ENCODE measurements at regions not wholly inside any gene's neighbourhood (a gene's known extent, or its start where the extent isn't known, plus 50 kb on each side); places are given as distances from the start of the nearest gene placed in this dataset.

DNA sequence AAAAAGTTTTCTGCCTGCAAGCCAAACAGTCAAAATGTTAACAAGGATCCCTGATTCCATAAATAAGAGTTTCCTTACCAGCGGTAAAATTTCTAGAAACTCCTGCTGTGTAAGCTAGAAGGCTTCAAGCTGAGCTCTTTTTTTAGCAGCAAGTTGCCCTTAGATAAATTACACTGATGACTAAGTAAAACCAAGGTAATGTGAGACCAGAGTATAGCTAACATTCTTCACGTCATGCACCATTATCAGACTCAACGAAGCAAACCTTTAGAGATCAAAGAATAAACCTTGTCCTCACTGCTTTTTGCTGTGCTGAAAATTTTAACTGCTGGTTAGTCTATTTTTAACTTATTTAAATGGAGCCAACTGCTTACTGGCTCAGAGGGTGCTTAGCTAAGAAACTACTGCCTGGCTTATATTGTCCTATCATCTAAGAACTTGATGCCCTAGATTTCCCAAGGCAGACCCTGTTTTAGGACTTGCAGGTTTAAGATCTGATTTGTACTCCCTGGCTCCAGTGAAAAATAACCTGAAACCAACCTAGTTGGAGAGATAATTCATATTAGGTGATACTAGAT, 900.7 kb downstream of the JRKL start (continued):
- TF ChIP-seq, protein P1, sequence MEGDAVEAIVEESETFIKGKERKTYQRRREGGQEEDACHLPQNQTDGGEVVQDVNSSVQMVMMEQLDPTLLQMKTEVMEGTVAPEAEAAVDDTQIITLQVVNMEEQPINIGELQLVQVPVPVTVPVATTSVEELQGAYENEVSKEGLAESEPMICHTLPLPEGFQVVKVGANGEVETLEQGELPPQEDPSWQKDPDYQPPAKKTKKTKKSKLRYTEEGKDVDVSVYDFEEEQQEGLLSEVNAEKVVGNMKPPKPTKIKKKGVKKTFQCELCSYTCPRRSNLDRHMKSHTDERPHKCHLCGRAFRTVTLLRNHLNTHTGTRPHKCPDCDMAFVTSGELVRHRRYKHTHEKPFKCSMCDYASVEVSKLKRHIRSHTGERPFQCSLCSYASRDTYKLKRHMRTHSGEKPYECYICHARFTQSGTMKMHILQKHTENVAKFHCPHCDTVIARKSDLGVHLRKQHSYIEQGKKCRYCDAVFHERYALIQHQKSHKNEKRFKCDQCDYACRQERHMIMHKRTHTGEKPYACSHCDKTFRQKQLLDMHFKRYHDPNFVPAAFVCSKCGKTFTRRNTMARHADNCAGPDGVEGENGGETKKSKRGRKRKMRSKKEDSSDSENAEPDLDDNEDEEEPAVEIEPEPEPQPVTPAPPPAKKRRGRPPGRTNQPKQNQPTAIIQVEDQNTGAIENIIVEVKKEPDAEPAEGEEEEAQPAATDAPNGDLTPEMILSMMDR (IDR thresholded peaks at IDR 0.05) = no peak
- no peak for TF ChIP-seq HOXB13 (CRISPR knock-in tag; IDR thresholded peaks at IDR 0.05; ENCODE audit: low read depth)
- TF ChIP-seq, protein P2, sequence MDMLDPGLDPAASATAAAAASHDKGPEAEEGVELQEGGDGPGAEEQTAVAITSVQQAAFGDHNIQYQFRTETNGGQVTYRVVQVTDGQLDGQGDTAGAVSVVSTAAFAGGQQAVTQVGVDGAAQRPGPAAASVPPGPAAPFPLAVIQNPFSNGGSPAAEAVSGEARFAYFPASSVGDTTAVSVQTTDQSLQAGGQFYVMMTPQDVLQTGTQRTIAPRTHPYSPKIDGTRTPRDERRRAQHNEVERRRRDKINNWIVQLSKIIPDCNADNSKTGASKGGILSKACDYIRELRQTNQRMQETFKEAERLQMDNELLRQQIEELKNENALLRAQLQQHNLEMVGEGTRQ (IDR thresholded peaks at IDR 0.05) = no peak

DNA sequence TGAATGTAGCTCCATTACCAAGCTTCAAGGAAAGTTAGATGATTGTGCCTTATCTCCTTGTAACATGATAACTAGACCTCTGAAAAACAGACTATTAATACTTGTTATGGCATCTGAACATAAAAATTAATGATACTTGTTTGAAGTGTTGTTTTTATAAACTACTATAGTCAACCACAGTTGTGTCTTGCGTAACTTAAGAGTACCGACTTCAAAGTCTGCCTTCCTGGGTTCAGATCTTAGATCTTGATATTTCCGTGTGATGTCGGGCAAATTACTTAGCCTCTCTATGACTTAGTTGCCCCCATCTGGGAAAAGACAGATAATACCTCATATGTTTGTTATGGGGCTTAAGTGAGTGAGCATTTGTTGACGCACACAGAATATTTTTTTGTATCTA, 906.5 kb downstream of the JRKL start:
- ATAC-seq (no peak), FAIRE-seq (no peak), DNase-seq (ENCODE audit: low read depth in 1 of 2, low spot score in 1 of 2) (no peak)
- ChIA-PET POLR2A (no interaction called here), CTCF (no interaction called here)
- H3K4me3 ChIP-seq = no peak overlapping the region
- no peaks in the 10 kb centered on the region for H3K9me3 ChIP-seq
- no peaks in the 10 kb centered on the region for H3K4me1 ChIP-seq
- no peak overlapping the region for H3K4me2 ChIP-seq
- WGBS (ENCODE audit: missing lambda C conversion rate) = 11% methylated on average over 5 of the region's 5 CpGs
- no peak overlapping the region for H3K27ac ChIP-seq
- TF ChIP-seq, protein P3, sequence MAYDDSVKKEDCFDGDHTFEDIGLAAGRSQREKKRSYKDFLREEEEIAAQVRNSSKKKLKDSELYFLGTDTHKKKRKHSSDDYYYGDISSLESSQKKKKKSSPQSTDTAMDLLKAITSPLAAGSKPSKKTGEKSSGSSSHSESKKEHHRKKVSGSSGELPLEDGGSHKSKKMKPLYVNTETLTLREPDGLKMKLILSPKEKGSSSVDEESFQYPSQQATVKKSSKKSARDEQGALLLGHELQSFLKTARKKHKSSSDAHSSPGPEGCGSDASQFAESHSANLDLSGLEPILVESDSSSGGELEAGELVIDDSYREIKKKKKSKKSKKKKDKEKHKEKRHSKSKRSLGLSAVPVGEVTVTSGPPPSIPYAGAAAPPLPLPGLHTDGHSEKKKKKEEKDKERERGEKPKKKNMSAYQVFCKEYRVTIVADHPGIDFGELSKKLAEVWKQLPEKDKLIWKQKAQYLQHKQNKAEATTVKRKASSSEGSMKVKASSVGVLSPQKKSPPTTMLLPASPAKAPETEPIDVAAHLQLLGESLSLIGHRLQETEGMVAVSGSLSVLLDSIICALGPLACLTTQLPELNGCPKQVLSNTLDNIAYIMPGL (CRISPR knock-in tag; IDR thresholded peaks at IDR 0.05; ENCODE audit: borderline replicate concordance) = no peak
- no peak for TF ChIP-seq GATA3 (IDR thresholded peaks at IDR 0.05; ENCODE audit: borderline replicate concordance)
- TF ChIP-seq CBX8 (IDR thresholded peaks at IDR 0.05) = no peak
- no peak for TF ChIP-seq PHF8 (IDR thresholded peaks at IDR 0.05; ENCODE audit: borderline replicate concordance, low read depth)
- TF ChIP-seq ZNF302 (CRISPR knock-in tag; IDR thresholded peaks at IDR 0.05) = no peak
- TF ChIP-seq, protein P4, sequence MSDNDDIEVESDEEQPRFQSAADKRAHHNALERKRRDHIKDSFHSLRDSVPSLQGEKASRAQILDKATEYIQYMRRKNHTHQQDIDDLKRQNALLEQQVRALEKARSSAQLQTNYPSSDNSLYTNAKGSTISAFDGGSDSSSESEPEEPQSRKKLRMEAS (IDR thresholded peaks at IDR 0.05) = no peak
- no peak for TF ChIP-seq POLR2A (IDR thresholded peaks at IDR 0.05; ENCODE audit: low read length)
- TF ChIP-seq MAFK (IDR thresholded peaks at IDR 0.05; ENCODE audit: partially characterized antibody) = no peak

DNA sequence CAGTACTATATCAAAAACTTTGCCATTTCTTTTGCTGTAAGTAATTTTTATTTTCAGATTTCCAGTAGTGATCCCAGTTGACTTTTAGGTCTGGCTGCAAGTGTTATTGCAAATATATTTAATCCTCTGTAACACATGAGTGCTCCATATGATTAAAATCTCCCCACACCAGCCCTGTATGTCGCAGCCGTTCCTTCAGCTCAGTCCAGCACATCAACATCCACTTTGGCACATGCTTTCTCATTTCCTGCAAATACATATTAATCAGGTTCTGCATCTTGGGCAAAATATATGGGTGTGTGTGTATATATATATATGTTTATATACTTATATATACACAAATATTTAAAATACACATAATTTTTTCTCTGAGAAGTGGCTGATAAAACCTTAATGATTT, 919.5 kb downstream of the JRKL start:
- Histone ChIP-seq H3K27ac (no peak overlapping the region), H3K4me3 (no peak overlapping the region), H3K4me1 (no peaks in the 10 kb centered on the region), H3K9me3 (no peaks in the 10 kb centered on the region), H3K4me2 (no peak overlapping the region)
- FAIRE-seq = no peak
- DNase-seq (ENCODE audit: low read depth in 1 of 2, low spot score in 1 of 2) = no peak
- no peak for TF ChIP-seq MAFK (IDR thresholded peaks at IDR 0.05; ENCODE audit: partially characterized antibody)
- TF ChIP-seq CEBPB (IDR thresholded peaks at IDR 0.05) = no peak
- TF ChIP-seq, protein P5, sequence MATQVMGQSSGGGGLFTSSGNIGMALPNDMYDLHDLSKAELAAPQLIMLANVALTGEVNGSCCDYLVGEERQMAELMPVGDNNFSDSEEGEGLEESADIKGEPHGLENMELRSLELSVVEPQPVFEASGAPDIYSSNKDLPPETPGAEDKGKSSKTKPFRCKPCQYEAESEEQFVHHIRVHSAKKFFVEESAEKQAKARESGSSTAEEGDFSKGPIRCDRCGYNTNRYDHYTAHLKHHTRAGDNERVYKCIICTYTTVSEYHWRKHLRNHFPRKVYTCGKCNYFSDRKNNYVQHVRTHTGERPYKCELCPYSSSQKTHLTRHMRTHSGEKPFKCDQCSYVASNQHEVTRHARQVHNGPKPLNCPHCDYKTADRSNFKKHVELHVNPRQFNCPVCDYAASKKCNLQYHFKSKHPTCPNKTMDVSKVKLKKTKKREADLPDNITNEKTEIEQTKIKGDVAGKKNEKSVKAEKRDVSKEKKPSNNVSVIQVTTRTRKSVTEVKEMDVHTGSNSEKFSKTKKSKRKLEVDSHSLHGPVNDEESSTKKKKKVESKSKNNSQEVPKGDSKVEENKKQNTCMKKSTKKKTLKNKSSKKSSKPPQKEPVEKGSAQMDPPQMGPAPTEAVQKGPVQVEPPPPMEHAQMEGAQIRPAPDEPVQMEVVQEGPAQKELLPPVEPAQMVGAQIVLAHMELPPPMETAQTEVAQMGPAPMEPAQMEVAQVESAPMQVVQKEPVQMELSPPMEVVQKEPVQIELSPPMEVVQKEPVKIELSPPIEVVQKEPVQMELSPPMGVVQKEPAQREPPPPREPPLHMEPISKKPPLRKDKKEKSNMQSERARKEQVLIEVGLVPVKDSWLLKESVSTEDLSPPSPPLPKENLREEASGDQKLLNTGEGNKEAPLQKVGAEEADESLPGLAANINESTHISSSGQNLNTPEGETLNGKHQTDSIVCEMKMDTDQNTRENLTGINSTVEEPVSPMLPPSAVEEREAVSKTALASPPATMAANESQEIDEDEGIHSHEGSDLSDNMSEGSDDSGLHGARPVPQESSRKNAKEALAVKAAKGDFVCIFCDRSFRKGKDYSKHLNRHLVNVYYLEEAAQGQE (IDR thresholded peaks at IDR 0.05) = no peak
- TF ChIP-seq KDM1A (IDR thresholded peaks at IDR 0.05; ENCODE audit: low read depth) = no peak
- no peak for TF ChIP-seq BHLHE40 (IDR thresholded peaks at IDR 0.05; ENCODE audit: low read depth, low read length)
- no peak for TF ChIP-seq RARB (CRISPR knock-in tag; IDR thresholded peaks at IDR 0.05)
- TF ChIP-seq HOXB13 (CRISPR knock-in tag; IDR thresholded peaks at IDR 0.05; ENCODE audit: low read depth) = no peak
- no peak for TF ChIP-seq POLR2A (IDR thresholded peaks at IDR 0.05; ENCODE audit: low read length)
- TF ChIP-seq, protein P6, sequence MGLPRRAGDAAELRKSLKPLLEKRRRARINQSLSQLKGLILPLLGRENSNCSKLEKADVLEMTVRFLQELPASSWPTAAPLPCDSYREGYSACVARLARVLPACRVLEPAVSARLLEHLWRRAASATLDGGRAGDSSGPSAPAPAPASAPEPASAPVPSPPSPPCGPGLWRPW (IDR thresholded peaks at IDR 0.05) = no peak
- TF ChIP-seq MAZ (IDR thresholded peaks at IDR 0.05; ENCODE audit: borderline replicate concordance, low read depth, low read length) = no peak
- TF ChIP-seq, protein P7, sequence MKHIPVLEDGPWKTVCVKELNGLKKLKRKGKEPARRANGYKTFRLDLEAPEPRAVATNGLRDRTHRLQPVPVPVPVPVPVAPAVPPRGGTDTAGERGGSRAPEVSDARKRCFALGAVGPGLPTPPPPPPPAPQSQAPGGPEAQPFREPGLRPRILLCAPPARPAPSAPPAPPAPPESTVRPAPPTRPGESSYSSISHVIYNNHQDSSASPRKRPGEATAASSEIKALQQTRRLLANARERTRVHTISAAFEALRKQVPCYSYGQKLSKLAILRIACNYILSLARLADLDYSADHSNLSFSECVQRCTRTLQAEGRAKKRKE (CRISPR knock-in tag; IDR thresholded peaks at IDR 0.05; ENCODE audit: low read depth) = no peak
- TF ChIP-seq POLR2AphosphoS2 (conservative IDR thresholded peaks at IDR 0.05; ENCODE audit: low read length) = no peak
- TF ChIP-seq NPAS2 (CRISPR knock-in tag; IDR thresholded peaks at IDR 0.05; ENCODE audit: borderline replicate concordance) = no peak
- no peak for TF ChIP-seq RAD21 (conservative IDR thresholded peaks at IDR 0.05 in 1 of 2, IDR thresholded peaks at IDR 0.05 in 1 of 2)
- no peak for TF ChIP-seq CHD2 (IDR thresholded peaks at IDR 0.05; ENCODE audit: low read length, partially characterized antibody)
- 3% methylated on average over 2 of the region's 2 CpGs for WGBS (ENCODE audit: missing lambda C conversion rate)
- no peak for ATAC-seq
- ChIA-PET POLR2A (no interaction called here), CTCF (no interaction called here)

All from A549 (cell line).